GM12878 (cell line): ENCODE measurements at regions not wholly inside any gene's neighbourhood (a gene's known extent, or its start where the extent isn't known, plus 50 kb on each side); places are given as distances from the start of the nearest gene placed in this dataset.

Experiments
- ATAC-seq: fragments of 200-7000 bp; cut with Tn5 transposase; 3 replicates; pipeline ENCODE4 v1.9.1; 2020; ENCODE audit warnings: mild to moderate bottlenecking, moderate library complexity
- BruUV-seq: library from RNA; stranded (reverse); fragments of 400-500 nt; replicated peaks from 2 replicates; lab custom pipeline; 2021; lab: Mats Ljungman, UMichigan
- CTCF ChIA-PET: fragments of 300-600 bp; sonication (Branson Sonifier 250); formaldehyde crosslinking; extraction: SDS; loops from one replicate; lab custom pipeline; 2021; ENCODE audit warnings: inconsistent platforms; lab: Yijun Ruan, JAX
- POLR2A ChIA-PET: fragments of 350-600 bp; formaldehyde crosslinking; extraction: SDS; loops from one replicate; lab custom pipeline; 2021; ENCODE audit warnings: inconsistent platforms; lab: Charles Lee
- RAD21 ChIA-PET: fragments of 300-600 bp; sonication (Branson Sonifier 250); formaldehyde crosslinking; loops from one replicate; lab custom pipeline; 2023; ENCODE audit warnings: antibody characterized with exemption; ENCODE audit not compliant: unreplicated experiment; lab: Charles Lee
- SMC1A ChIA-PET: fragments of 300-600 bp; sonication (Branson Sonifier 250); formaldehyde crosslinking; loops from one replicate; lab custom pipeline; 2023; ENCODE audit not compliant: unreplicated experiment, uncharacterized antibody; lab: Charles Lee
- DNase-seq: peaks from one replicate; pipeline ENCODE4 v3.0.0-alpha.2; 2011; ENCODE audit warnings: low read depth, low spot score
- FAIRE-seq: peaks from 3 replicates; lab custom pipeline; 2011; peaks lifted over from hg19 to GRCh38; lab: Jason Lieb, UNC
- H2AFZ ChIP-seq: 2 replicates; pipeline ENCODE4 v1.6.0; 2011; ENCODE audit warnings: low read depth, low read length, control low read depth; ENCODE audit not compliant: control insufficient read depth
- H3K27ac ChIP-seq: 2 replicates; pipeline ENCODE4 v1.5.1; 2011; ENCODE audit warnings: control low read depth; ENCODE audit not compliant: control insufficient read depth, insufficient read depth
- H3K27me3 ChIP-seq, 2 experiments: replicated peaks in 1 of 2; 2 replicates each; pipeline versions ENCODE4 v1.6.0 to v1.6.1; 2011; ENCODE audit warnings: low read length in 1 of 2; ENCODE audit not compliant: control insufficient read depth in 2 of 2, insufficient read depth in 2 of 2
- H3K36me3 ChIP-seq, 2 experiments: 2 replicates each; pipeline ENCODE4 v1.5.1; 2011; ENCODE audit warnings: low read length in 1 of 2; ENCODE audit not compliant: control insufficient read depth in 2 of 2, insufficient read depth in 2 of 2
- H3K4me1 ChIP-seq: 2 replicates; pipeline ENCODE4 v1.6.1; 2011; ENCODE audit warnings: mild to moderate bottlenecking, low read length, moderate library complexity, mixed read lengths; ENCODE audit not compliant: control insufficient read depth, insufficient read depth
- H3K4me2 ChIP-seq: 2 replicates; pipeline ENCODE4 v1.6.0; 2011; ENCODE audit warnings: control low read depth; ENCODE audit not compliant: control insufficient read depth, insufficient read depth
- H3K4me3 ChIP-seq: fragments of 200-600 bp; sonication (generic); 2 replicates; pipeline ENCODE4 v1.5.1; 2016
- H3K79me2 ChIP-seq: 2 replicates; pipeline ENCODE4 v1.6.0; 2011; ENCODE audit warnings: low read length; ENCODE audit not compliant: control insufficient read depth, insufficient read depth
- H3K9ac ChIP-seq: 2 replicates; pipeline ENCODE4 v1.8.0; 2011; ENCODE audit warnings: low read length, control low read depth, mixed read lengths; ENCODE audit not compliant: control insufficient read depth, insufficient read depth
- H3K9me3 ChIP-seq: replicated peaks from 3 replicates; pipeline ENCODE4 v1.5.1; 2011; ENCODE audit warnings: mild to moderate bottlenecking, low read length; ENCODE audit not compliant: control insufficient read depth, insufficient read depth
- H4K20me1 ChIP-seq: 2 replicates; pipeline ENCODE4 v1.6.0; 2011; ENCODE audit not compliant: control insufficient read depth, insufficient read depth
- BACH1 ChIP-seq: fragments of 450-650 bp; IDR thresholded peaks from 2 replicates; pipeline ENCODE4 v1.6.1; 2017; ENCODE audit warnings: mild to moderate bottlenecking, borderline replicate concordance
- BRCA1 ChIP-seq: IDR thresholded peaks from 2 replicates; pipeline ENCODE4 v1.6.1; 2011; ENCODE audit warnings: low read depth, low read length, improper control_type of control experiment
- CHD2 ChIP-seq: IDR thresholded peaks from 2 replicates; pipeline ENCODE4 v1.6.1; 2011; ENCODE audit warnings: low read depth, low read length, improper control_type of control experiment, borderline replicate concordance
- ETV6 ChIP-seq, 2 experiments: fragments of 450-650 bp in 1 of 2; IDR thresholded peaks in 1 of 2; conservative IDR thresholded peaks in 1 of 2; 2 replicates each; pipeline ENCODE4 v1.6.1; 2014; ENCODE audit warnings: antibody characterized with exemption in 1 of 2, borderline replicate concordance in 1 of 2, low read depth in 1 of 2, mild to moderate bottlenecking in 1 of 2, moderate library complexity in 1 of 2
- GABPA ChIP-seq: IDR thresholded peaks from 2 replicates; pipeline ENCODE4 v1.6.1; 2014; ENCODE audit warnings: antibody characterized with exemption, low read depth, mild to moderate bottlenecking, inconsistent platforms
- HDAC6 ChIP-seq: fragments of 200-600 bp; sonication (generic); IDR thresholded peaks from one replicate; pipeline ENCODE4 v1.8.0; 2017; ENCODE audit warnings: antibody characterized with exemption; ENCODE audit not compliant: unreplicated experiment
- LARP7 ChIP-seq: fragments of 450-650 bp; IDR thresholded peaks from 2 replicates; pipeline ENCODE4 v1.6.1; 2017; ENCODE audit warnings: mild to moderate bottlenecking
- POU2F2 ChIP-seq: IDR thresholded peaks from 3 replicates; pipeline ENCODE4 v1.6.1; 2011; ENCODE audit warnings: low read depth, mild to moderate bottlenecking, low read length, borderline replicate concordance
- SP1 ChIP-seq: IDR thresholded peaks from one replicate; pipeline ENCODE4 v1.6.1; 2011; ENCODE audit warnings: low read depth, low read length
- SUZ12 ChIP-seq: fragments of 200-600 bp; sonication (generic); IDR thresholded peaks from one replicate; pipeline ENCODE4 v1.6.1; 2018; ENCODE audit warnings: antibody characterized with exemption, mild to moderate bottlenecking; ENCODE audit not compliant: unreplicated experiment
- ZNF217 ChIP-seq: fragments of 450-650 bp; IDR thresholded peaks from 2 replicates; pipeline ENCODE4 v1.6.1; 2017; ENCODE audit warnings: antibody characterized with exemption, mild to moderate bottlenecking
- WGBS: methylation state at CpG from one replicate; pipeline ENCODE4 v1.1.6; 2016; ENCODE audit warnings: low lambda C conversion rate; ENCODE audit not compliant: insufficient replicate concordance, insufficient coverage; ENCODE audit errors: missing lambda C conversion rate; 5-methylcytosine and 5-hydroxymethylcytosine counted together
- in situ Hi-C: fragments of 300-500 bp; cut with MboI; formaldehyde crosslinking; loops from 9 replicates; pipeline ENCODE4 v1.14.3; 2018; ENCODE audit warnings: mixed read lengths
- intact Hi-C: fragments of 100-400 bp; cut with micrococcal nuclease; formaldehyde crosslinking; loops from one replicate; pipeline ENCODE4 v1.14.2; 2022; ENCODE audit not compliant: unreplicated experiment
- TF ChIP-seq, protein P1 (sequence below): fragments of 450-650 bp; formaldehyde crosslinking; IDR thresholded peaks from 2 replicates; pipeline ENCODE4 v1.4.0; 2020; ENCODE audit warnings: mild to moderate bottlenecking, moderate library complexity
- TF ChIP-seq, protein P2 (sequence below): IDR thresholded peaks from 2 replicates; pipeline ENCODE4 v1.6.1; 2012; ENCODE audit warnings: improper control_type of control experiment, low read depth, low read length; ENCODE audit not compliant: insufficient replicate concordance

DNA sequence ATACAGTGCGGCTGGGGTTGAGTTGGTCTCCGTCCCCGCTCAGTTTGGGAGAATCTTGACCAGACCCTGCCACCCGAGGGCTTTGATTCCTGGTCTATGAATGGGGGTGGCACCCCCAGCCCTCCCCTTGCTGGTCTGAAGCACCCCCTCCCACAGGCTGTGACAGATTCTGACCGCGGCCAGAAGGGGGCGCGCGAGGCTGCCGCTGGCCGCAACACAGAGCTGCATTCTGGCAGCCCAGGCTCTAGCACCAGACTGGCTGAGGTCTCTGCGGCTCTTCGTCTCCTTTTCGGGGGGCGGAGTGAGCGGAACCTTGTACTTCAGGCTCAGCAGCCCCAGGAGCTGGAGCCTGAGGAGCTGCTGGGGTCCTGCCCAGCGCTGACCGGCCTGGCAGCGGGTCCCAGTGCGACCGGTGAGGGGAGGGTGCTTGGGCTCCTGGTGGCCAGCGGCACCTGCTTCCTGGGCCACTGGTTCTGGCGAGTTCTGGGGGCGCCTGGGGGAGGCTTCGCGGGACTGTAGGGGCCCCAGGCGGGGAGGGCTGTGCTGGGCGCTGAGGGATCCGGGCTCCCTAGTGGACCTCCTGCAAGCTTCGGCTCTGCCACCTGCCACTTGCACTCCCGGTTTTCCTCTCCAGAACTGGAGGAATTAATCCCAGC is 1011.6 kb downstream of the KCNJ18 start:
- 69% methylated on average over 25 of the region's 31 CpGs for WGBS
- H2AFZ ChIP-seq, result no peak overlapping the region
- ChIA-PET RAD21 (no interaction called here), CTCF (no interaction called here), SMC1A (no interaction called here), POLR2A (no interaction called here)
- intact Hi-C loops (no loop called here), in situ Hi-C loops (no loop called here)
- no peak overlapping the region for H3K4me2 ChIP-seq
- no peak overlapping the region for H3K27ac ChIP-seq
- H3K36me3 ChIP-seq, result no peaks in the 10 kb centered on the region
- no peaks in the 10 kb centered on the region for H3K79me2 ChIP-seq
- DNase-seq, result no peak
- BruUV-seq, result no TSS peak
- no peak for ATAC-seq
- H3K4me3 ChIP-seq, result no peak overlapping the region
- no peaks in the 10 kb centered on the region for H3K4me1 ChIP-seq
- H3K27me3 ChIP-seq, result no peaks in the 10 kb centered on the region
- H4K20me1 ChIP-seq, result no peaks in the 10 kb centered on the region
- H3K9ac ChIP-seq, result no peak overlapping the region
- FAIRE-seq, result no peak
- no peaks in the 10 kb centered on the region; the same call in 2 of the 3 replicates for H3K9me3 ChIP-seq
- TF ChIP-seq ETV6 (conservative IDR thresholded peaks at IDR 0.05 in 1 of 2, IDR thresholded peaks at IDR 0.05 in 1 of 2; ENCODE audit: borderline replicate concordance in 1 of 2, low read depth in 1 of 2) (no peak), SP1 (no peak), ZNF217 (no peak), SUZ12 (no peak), LARP7 (no peak), CHD2 (no peak), BRCA1 (no peak), HDAC6 (no peak), GABPA (no peak), POU2F2 (no peak), BACH1 (no peak)
- TF ChIP-seq, protein P1, sequence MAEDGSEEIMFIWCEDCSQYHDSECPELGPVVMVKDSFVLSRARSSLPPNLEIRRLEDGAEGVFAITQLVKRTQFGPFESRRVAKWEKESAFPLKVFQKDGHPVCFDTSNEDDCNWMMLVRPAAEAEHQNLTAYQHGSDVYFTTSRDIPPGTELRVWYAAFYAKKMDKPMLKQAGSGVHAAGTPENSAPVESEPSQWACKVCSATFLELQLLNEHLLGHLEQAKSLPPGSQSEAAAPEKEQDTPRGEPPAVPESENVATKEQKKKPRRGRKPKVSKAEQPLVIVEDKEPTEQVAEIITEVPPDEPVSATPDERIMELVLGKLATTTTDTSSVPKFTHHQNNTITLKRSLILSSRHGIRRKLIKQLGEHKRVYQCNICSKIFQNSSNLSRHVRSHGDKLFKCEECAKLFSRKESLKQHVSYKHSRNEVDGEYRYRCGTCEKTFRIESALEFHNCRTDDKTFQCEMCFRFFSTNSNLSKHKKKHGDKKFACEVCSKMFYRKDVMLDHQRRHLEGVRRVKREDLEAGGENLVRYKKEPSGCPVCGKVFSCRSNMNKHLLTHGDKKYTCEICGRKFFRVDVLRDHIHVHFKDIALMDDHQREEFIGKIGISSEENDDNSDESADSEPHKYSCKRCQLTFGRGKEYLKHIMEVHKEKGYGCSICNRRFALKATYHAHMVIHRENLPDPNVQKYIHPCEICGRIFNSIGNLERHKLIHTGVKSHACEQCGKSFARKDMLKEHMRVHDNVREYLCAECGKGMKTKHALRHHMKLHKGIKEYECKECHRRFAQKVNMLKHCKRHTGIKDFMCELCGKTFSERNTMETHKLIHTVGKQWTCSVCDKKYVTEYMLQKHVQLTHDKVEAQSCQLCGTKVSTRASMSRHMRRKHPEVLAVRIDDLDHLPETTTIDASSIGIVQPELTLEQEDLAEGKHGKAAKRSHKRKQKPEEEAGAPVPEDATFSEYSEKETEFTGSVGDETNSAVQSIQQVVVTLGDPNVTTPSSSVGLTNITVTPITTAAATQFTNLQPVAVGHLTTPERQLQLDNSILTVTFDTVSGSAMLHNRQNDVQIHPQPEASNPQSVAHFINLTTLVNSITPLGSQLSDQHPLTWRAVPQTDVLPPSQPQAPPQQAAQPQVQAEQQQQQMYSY (CRISPR knock-in tag), result no peak
- TF ChIP-seq, protein P2, sequence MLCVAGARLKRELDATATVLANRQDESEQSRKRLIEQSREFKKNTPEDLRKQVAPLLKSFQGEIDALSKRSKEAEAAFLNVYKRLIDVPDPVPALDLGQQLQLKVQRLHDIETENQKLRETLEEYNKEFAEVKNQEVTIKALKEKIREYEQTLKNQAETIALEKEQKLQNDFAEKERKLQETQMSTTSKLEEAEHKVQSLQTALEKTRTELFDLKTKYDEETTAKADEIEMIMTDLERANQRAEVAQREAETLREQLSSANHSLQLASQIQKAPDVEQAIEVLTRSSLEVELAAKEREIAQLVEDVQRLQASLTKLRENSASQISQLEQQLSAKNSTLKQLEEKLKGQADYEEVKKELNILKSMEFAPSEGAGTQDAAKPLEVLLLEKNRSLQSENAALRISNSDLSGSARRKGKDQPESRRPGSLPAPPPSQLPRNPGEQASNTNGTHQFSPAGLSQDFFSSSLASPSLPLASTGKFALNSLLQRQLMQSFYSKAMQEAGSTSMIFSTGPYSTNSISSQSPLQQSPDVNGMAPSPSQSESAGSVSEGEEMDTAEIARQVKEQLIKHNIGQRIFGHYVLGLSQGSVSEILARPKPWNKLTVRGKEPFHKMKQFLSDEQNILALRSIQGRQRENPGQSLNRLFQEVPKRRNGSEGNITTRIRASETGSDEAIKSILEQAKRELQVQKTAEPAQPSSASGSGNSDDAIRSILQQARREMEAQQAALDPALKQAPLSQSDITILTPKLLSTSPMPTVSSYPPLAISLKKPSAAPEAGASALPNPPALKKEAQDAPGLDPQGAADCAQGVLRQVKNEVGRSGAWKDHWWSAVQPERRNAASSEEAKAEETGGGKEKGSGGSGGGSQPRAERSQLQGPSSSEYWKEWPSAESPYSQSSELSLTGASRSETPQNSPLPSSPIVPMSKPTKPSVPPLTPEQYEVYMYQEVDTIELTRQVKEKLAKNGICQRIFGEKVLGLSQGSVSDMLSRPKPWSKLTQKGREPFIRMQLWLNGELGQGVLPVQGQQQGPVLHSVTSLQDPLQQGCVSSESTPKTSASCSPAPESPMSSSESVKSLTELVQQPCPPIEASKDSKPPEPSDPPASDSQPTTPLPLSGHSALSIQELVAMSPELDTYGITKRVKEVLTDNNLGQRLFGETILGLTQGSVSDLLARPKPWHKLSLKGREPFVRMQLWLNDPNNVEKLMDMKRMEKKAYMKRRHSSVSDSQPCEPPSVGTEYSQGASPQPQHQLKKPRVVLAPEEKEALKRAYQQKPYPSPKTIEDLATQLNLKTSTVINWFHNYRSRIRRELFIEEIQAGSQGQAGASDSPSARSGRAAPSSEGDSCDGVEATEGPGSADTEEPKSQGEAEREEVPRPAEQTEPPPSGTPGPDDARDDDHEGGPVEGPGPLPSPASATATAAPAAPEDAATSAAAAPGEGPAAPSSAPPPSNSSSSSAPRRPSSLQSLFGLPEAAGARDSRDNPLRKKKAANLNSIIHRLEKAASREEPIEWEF, result no peak
